Activated CD8-positive, alpha-beta memory T cell treated with anti-CD3 and anti-CD28 coated beads for 24 hours (primary cell): ENCODE measurements at regions not wholly inside any gene's neighbourhood (a gene's known extent, or its start where the extent isn't known, plus 50 kb on each side); places are given as distances from the start of the nearest gene placed in this dataset.

ENCODE experiments used
- DNase-seq: peaks from one replicate; pipeline ENCODE4 v3.0.0-alpha.2; 2020

- DNase-seq, result no peak
Observed at GRCh38 chr9:70478963-70479641, 64.6 kb upstream of the KLF9 start.

DNA sequence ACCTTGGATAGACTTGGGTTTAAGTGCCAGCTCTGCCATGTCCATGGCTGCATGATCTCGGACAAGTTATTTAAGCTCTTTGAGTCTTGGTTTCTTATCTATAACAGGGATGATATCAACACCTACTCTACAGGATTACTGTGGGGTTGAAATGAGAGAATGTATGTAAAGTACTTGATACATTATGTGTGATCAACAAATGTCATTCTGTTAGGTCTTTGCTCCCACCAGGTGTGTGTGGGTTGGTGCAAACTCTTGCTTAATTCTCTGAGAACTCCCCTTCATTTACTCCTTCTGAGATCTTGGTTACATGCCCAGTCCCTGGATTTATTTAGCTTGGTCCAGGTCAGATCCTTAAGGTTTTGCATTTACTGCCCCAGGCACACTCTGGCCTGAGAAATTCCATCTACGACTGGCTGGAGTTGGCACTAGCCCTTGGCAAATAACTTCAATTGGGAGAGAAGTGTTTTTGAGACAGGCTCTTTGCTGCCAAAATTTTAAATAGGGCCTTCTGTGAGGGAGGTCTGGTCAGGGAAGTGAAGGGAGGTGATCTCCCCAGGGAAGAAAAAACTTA lies 63.5 kb upstream of the KLF9 start:
- DNase-seq, result no peak

GRCh38 chr9:70477146-70477745 lies 62.8 kb upstream of the KLF9 start:
- no peak for DNase-seq

DNA sequence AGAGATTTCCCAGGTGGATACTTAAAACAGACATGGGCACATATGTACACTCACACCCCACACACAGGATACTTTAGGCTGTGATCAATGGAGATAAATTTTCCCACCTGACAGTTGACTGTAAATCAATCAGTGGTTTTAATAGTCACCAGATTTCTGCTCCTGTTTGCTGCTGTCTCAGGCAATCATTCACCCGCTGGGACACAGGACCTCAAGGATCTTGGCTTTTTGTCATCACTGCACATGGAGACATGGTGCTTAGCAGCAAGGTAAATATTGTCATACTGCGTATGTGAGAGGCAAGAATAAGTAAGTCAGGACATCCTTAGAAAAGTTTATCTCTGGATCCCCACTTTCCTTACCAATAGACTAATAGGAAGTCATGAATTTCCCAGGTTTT lies 60.8 kb upstream of the KLF9 start:
- DNase-seq, result no peak

DNA sequence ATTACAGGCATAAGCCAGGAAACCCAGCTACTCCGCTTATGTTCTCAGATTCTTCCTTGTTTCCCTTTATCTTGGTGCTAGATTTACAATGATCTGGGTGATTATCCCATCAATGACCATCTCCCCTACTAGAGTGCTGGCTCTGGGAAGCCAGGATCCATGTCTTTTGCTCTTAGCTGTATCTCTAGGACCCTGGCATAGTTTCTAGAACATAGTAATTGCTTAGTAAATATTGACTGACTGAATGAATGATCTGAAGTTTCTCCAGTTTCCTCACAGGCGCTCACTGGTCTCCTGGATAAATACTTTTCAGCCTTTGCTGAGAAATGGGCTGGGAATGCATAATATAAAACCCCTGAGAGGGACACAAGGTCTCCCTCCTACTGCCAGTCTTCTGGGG lies 60.0 kb upstream of the KLF9 start:
- DNase-seq, result no peak

GRCh38 chr9:70472268-70473249 lies 58.1 kb upstream of the KLF9 start:
- no peak for DNase-seq

GRCh38 chr9:70470050-70471015 lies 55.9 kb upstream of the KLF9 start:
- no peak for DNase-seq

- no peak for DNase-seq
Observed at GRCh38 chr9:70468291-70468690, 53.8 kb upstream of the KLF9 start.

- DNase-seq, result peak; percentile 63
Observed at GRCh38 chr9:70466976-70467561, 52.6 kb upstream of the KLF9 start.

DNA sequence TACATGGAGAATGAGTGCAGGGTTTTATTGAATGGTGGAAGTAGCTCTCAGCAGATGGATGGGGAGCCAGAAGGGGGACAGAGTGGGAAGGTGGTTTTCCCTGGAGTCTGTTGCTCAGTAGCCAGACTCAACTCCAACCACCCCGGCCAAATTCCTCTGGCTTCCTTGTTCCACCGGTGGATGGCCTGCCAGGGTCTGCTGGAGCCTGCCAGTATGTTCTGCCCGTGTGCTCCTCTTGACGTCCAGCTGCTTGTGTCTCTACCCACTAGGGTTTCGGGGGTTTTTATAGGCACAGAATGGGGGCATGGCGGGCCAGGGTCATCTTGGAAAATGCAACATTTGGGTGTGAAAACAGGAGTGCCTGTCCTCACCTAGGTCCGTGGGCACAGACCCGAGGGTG lies 51.4 kb upstream of the KLF9 start:
- no peak for DNase-seq

DNA sequence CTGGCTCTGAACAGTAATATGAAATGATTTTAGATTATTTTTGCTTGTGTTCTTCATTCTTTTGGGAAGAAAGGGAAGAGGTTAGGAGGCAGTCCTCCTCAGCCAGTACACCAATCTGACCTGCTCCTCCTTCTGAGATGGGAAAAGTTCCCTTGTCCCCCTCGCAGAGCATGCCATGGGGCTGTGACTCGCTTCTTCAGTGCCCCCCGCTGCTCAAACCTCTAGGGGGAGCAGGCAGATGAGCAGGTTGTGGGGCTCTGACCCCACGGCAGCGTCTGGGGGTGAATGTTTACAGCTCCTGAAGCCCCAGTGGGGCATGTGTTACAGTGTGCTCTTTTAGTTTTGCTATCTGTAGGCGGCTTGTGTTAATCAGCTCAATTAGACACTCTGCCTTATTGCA lies 50.9 kb upstream of the KLF9 start:
- no peak for DNase-seq
